ENCODE measurements at regions not wholly inside any gene's neighbourhood (a gene's known extent, or its start where the extent isn't known, plus 50 kb on each side); places are given as distances from the start of the nearest gene placed in this dataset.

GRCh38 chr9:109907810-109908458, 127.9 kb downstream of the PALM2AKAP2 start:
- TF ChIP-seq CTCF (IDR thresholded peaks at IDR 0.05; ENCODE audit: low read depth, low read length, missing control alignments), result no peak
- DNase-seq (ENCODE audit: extremely low read depth, low read depth), result no peak
- no peak overlapping the region for H3K4me3 ChIP-seq (replicated peaks; ENCODE audit: low read depth, low read length)

GRCh38 chr9:109908459-109909390, 128.7 kb downstream of the PALM2AKAP2 start:
- TF ChIP-seq CTCF (IDR thresholded peaks at IDR 0.05; ENCODE audit: low read depth, low read length, missing control alignments), result no peak
- DNase-seq (ENCODE audit: extremely low read depth, low read depth), result peak; percentile 55

GRCh38 chr9:109910671-109911518, 130.9 kb downstream of the PALM2AKAP2 start:
- peak; percentile 74 for DNase-seq (ENCODE audit: extremely low read depth, low read depth)
- H3K4me3 ChIP-seq (replicated peaks; ENCODE audit: low read depth, low read length), result no peak overlapping the region
- TF ChIP-seq CTCF (IDR thresholded peaks at IDR 0.05; ENCODE audit: low read depth, low read length, missing control alignments), result no peak

More at GRCh38 chr9:109908459-109909390, 128.7 kb downstream of the PALM2AKAP2 start:
- no peak overlapping the region for H3K4me3 ChIP-seq (replicated peaks; ENCODE audit: low read depth, low read length)

- no peak overlapping the region for H3K4me3 ChIP-seq (replicated peaks; ENCODE audit: low read depth, low read length)
- TF ChIP-seq CTCF (IDR thresholded peaks at IDR 0.05; ENCODE audit: low read depth, low read length, missing control alignments), result no peak
- DNase-seq (ENCODE audit: extremely low read depth, low read depth), result peak; percentile 54
These were observed 132.1 kb downstream of the PALM2AKAP2 start for GRCh38 chr9:109912082-109912582.

GRCh38 chr9:109912726-109913460, 132.9 kb downstream of the PALM2AKAP2 start:
- no peak for DNase-seq (ENCODE audit: extremely low read depth, low read depth)
- no peak for TF ChIP-seq CTCF (IDR thresholded peaks at IDR 0.05; ENCODE audit: low read depth, low read length, missing control alignments)

GRCh38 chr9:109913461-109913810, 133.4 kb downstream of the PALM2AKAP2 start:
- DNase-seq (ENCODE audit: extremely low read depth, low read depth), result no peak
- H3K4me3 ChIP-seq (replicated peaks; ENCODE audit: low read depth, low read length), result no peak overlapping the region
- TF ChIP-seq CTCF (IDR thresholded peaks at IDR 0.05; ENCODE audit: low read depth, low read length, missing control alignments), result no peak

More at GRCh38 chr9:109912726-109913460, 132.9 kb downstream of the PALM2AKAP2 start:
- H3K4me3 ChIP-seq (replicated peaks; ENCODE audit: low read depth, low read length), result no peak overlapping the region

Measured in HFF-Myc (cell line).